Left colon (tissue), 2 donors: ENCODE measurements at regions not wholly inside any gene's neighbourhood (a gene's known extent, or its start where the extent isn't known, plus 50 kb on each side); places are given as distances from the start of the nearest gene placed in this dataset.

Source experiments
- ATAC-seq: fragments of 200-7000 bp; cut with Tn5 transposase; one replicate; pipeline ENCODE4 v1.9.1; 2020; ENCODE audit warnings: mild to moderate bottlenecking, moderate library complexity
- DNase-seq, 2 donors: peaks; one replicate each; pipeline ENCODE4 v3.0.0-alpha.2; 2020
- intact Hi-C, 2 donors: fragments of 100-400 bp; cut with DNase I in 1 of 2; cut with micrococcal nuclease in 1 of 2; formaldehyde crosslinking; loops; one replicate each; pipeline versions ENCODE4 v1.11.2 to v1.14.0; 2022; cut with DNase I, micrococcal nuclease
- donor health status: DM: no; HTN: no; CAD: no.
- donor health status: DM: yes; HTN: yes; CAD: no.

DNA sequence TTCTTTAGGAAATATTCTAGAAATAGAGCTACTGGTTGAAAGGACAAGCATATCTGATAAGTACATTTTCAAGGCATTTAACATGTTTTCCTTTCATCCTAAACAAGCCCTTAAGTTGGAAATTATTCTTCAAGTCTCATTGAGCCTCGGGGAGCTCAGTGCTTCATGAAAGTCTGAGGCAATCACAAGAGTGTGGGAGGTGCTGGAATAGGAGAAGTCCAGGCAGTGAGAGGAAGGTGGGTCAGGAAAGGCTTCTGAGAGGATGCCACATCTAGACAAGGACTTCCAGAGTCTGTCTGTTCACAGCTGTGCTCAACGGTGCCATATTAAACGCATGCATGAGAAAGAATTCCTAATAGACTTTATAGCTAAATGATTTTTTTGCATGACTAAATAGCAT is 69.8 kb downstream of the CD83 start:
- ATAC-seq (no peak), DNase-seq (no peak)
- intact Hi-C loops: no loop called here

- ATAC-seq: peak; percentile 83
- DNase-seq: no peak
- intact Hi-C loops: no loop called here
Observed at GRCh38 chr6:14189074-14189473, 71.5 kb downstream of the CD83 start.

- intact Hi-C loops: no loop called here
- ATAC-seq (no peak), DNase-seq (no peak)
Observed at GRCh38 chr6:14190191-14190928, 72.8 kb downstream of the CD83 start.

DNA sequence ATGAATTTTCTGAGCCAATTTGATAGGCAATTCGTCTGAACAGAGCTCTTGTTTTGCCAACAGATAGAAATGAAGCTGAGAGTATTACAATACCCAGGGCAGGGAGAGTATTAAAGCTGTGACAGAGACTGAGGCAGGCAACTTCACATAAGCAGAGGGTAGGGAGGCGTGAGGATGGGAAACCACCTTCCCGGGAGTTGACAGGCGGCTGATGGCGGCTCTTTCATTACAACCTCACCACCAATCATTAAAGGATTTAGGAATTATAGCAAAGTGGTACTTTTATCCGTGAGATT is 73.3 kb downstream of the CD83 start:
- DNase-seq: no peak
- no peak for ATAC-seq
- intact Hi-C loops: no loop called here

- intact Hi-C loops: no loop called here
- no peak for ATAC-seq
- DNase-seq: no peak
Observed at GRCh38 chr6:14191761-14192160, 74.2 kb downstream of the CD83 start.

- no peak for DNase-seq
- no peak for ATAC-seq
- intact Hi-C loops: no loop called here
Observed at GRCh38 chr6:14192216-14192788, 74.7 kb downstream of the CD83 start.

DNA sequence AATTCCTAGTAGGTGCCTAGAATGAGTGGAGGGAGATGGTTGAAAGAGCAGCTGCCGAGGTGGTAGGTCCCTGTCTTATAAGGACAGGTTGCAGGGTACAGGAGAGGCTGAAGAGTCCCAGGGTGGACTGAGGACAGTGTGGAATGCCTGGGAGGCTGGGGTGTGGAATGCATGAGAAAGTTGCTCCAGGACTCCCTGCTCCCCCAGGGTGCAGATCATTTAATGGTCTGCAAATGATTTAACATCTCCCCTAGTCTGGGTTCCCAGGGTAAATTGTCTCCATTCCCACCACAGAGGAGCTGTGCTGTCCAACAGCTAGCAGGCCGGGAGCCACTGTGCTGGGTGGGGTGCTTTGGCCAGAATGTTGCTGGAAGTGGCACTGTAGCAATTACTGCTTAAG is 76.0 kb downstream of the CD83 start:
- intact Hi-C loops: no loop called here
- ATAC-seq (no peak), DNase-seq (no peak)

DNA sequence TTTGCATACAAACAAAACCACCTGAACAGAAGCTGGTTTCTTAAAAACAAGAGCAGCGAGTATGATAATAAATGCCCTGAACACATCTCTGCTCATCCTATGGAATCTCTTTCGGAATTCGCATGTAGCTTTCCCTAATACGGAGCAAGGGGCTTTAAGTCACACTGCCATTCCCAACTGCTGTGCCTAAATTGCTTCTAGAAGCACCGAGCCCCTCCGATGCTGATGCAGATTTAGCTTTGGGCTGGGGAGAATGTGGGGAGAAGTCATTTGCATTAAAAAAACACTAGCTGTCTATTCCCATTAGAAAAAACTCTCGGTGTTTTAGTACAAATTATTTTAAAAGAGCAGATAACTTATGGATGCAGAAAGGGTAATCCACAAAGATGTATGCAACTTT is 76.9 kb downstream of the CD83 start:
- no peak for ATAC-seq
- DNase-seq: no peak
- intact Hi-C loops: no loop called here

DNA sequence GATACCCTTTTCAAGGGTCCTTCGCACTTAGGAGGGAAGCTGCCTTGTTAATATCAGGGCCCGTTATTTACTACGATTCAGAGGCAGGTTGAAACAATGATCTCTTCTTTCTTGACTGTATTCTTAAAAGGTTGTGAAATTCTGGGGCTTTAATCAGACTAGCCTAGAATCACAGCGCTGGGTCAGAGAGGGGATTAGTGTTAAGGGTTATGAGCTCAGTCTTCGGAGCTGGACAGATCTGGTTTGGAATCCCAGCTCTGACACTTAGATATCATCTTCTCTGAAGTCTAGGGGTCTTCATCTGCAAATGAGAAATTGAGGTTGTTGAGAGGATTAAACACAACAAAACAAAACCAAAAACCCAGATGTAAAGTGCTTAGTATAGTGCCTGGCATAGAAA is 77.4 kb downstream of the CD83 start:
- ATAC-seq (no peak), DNase-seq (no peak)
- intact Hi-C loops: no loop called here

GRCh38 chr6:14196026-14196425 is 78.5 kb downstream of the CD83 start:
- ATAC-seq: peak; percentile 76
- no peak for DNase-seq
- intact Hi-C loops: no loop called here

DNA sequence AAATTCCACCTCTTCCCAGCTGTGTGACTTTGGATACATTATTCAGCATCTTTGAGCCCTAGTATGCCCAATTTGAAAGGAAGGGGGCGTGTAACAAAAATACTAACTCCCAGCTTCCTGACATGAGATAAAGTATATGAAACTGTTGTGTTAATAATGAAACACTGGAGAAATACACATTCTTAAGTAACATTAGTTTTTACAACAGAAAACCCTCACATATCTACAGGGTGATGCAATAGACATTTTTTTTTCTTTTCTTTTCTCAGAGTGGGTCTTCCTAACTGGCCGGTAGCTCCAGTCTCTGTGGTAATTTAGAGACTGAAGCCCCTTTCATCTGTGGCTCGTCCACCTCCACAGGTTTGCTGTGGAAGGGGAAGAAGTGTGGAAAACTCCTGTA is 79.5 kb downstream of the CD83 start:
- intact Hi-C loops: no loop called here
- ATAC-seq: no peak

DNA sequence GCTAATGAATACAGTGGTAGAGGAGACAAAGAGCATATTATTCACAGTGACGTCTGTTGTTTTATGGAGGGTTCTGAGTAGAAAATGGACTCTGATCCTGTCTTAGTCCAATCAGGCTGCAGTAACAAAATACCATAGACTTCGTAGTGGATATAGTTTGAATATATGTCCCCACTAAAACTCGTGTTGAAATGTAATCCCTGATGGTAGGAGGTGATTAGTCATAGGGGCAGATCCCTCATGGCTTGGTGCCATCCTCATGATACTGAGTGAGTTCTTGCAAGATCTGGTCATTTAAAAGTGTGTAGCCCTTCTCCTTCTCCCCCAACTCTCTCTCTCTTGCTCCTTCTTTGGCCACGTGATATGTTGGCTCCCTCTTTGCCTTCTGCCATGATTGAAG is 82.5 kb downstream of the CD83 start:
- DNase-seq (no peak), ATAC-seq (peak; percentile 66)
- intact Hi-C loops: no loop called here

More for the DNA sequence above, 79.5 kb downstream of the CD83 start:
- DNase-seq: no peak

DNA sequence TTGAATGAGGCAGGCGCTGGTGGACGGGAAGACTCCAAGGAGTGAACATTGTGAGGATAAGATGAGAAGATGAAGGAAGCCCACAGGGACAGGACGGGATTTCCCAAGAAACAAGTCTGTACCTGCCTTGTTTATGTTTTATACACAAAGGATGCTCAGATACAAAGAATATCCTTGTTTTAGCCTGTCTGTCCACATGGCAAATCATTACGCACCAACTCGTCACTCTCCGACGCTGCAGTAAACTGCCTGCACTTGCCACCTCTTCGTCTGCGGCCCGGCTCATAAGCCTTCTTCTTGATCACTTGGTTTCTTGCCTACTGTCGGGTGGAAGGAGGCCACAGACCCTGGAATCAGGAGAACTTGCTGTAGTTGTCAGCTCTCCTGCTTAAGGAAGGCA is 85.4 kb downstream of the CD83 start:
- ATAC-seq: no peak
- intact Hi-C loops: no loop called here
- DNase-seq: no peak

- DNase-seq: no peak
- no peak for ATAC-seq
- intact Hi-C loops: no loop called here
Observed at GRCh38 chr6:14206391-14206790, 88.8 kb downstream of the CD83 start.

DNA sequence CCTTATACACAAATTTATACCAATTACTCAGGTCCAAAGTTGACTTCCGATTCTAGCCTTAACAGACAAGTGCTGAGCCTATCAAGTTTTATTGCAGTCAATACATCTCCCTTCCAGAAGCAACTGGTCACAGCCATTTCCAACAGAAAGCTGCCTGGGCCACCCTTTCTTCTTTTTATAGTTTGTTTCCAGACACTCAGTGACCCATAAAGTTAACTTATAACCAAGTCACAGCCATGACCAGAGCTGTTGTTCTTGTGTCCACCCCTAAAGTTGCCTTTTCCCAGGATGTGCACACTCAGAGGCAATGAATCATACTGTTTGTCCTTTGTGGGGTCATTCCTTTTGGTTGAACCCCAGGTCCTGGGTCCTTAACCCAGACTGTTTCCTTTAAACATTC is 89.9 kb downstream of the CD83 start:
- ATAC-seq (peak; percentile 69), DNase-seq (peak; percentile 23 to 59)
- intact Hi-C loops: no loop called here

- DNase-seq (no peak), ATAC-seq (no peak)
- intact Hi-C loops: no loop called here
Observed at GRCh38 chr6:14209000-14209399, 91.4 kb downstream of the CD83 start.

- intact Hi-C loops: no loop called here
- DNase-seq: no peak
- ATAC-seq: no peak
Observed at GRCh38 chr6:14210077-14210476, 92.5 kb downstream of the CD83 start.

DNA sequence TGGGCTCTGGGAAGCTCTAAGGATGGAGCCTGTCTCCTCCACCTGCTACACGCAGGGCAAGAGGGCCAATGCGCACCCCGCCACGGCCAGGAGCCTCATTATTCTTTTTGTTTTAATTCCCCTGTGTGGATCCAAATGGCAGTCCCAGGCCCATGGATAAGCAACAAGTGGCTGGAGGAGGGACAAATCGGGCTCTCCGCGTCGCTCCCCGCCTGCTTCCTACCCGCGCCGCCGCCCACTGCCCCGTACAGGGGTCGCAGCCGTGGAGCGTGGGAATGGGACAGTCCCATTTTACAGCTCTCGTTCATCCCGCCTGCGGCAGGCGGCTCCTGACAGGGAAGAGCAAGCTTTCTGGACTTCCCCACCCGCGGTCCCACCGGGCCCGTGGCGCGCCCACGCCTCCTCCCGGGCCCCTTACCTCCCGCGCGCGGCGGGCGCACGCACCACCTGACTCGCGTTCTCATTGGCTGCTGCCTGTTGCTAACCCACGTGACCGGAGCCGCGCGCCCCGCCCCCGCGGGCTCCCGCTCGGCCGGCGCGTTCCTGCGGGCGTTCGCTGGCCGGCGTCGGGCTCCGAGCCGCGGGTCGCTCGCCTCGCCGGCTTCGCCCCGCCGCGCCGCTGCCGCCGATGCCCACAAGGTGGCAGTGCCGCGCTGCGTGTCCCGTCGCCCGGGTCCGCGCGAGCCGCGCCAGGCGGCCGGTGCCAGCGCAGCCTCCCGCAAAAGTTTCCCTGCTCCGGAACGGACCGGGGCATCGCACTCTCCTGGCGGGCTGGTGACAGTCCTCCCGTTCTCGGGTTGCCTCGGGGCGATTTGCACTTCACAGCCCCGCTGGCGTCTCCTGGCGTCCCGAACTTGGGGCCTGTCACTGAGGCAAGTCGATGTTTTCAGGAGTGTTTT is 93.3 kb downstream of the CD83 start:
- DNase-seq (peak; percentile 93 to 95), ATAC-seq (peak; percentile 84)
- intact Hi-C loops: no loop called here

DNA sequence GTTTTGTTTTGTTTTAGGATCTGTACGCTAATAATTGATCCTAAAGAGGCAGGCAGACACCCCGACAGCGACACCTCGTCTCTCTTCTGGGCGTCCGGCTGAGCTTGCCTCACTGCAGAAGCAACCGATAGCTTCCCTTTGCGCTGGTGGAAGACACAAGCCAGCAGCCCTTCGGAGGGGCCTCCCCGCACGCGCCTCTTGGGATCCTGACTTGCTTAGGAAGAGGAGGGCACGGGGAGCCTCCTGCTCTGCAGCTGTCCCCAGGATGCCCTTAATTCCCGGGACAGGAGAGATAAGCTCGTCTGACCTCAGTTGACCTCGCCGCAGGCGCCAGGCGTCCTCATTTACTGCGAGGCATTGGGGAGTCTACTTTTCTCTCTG is 94.0 kb downstream of the CD83 start:
- intact Hi-C loops: no loop called here
- DNase-seq (peak; percentile 46 to 64), ATAC-seq (peak; percentile 13)

GRCh38 chr6:14212020-14212419 is 94.4 kb downstream of the CD83 start:
- DNase-seq (peak in 1 of 2 donors; percentile 16), ATAC-seq (no peak)
- intact Hi-C loops: no loop called here
